ENCODE measurements at regions not wholly inside any gene's neighbourhood (a gene's known extent, or its start where the extent isn't known, plus 50 kb on each side); places are given as distances from the start of the nearest gene placed in this dataset.

DNA sequence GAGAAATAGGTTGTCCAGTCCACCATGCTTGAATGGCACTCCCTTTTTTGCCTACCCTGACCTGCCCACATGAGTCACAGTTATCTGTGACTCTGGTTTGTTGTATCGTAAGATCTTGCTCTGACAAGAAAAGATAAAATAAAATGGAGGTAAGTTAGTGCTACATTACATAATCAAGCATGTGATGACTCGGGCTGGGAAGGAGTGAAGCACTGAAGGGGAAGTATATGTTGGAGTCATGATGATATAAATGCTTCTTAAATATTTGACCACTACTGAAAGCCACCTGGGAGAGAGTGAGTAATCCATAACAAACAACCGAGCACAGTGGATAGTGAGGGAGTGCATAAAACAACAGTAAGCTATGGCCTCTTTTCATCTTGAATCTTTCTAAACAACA lies 124.4 kb downstream of the SHOX2 start:
- TF ChIP-seq, protein P1, sequence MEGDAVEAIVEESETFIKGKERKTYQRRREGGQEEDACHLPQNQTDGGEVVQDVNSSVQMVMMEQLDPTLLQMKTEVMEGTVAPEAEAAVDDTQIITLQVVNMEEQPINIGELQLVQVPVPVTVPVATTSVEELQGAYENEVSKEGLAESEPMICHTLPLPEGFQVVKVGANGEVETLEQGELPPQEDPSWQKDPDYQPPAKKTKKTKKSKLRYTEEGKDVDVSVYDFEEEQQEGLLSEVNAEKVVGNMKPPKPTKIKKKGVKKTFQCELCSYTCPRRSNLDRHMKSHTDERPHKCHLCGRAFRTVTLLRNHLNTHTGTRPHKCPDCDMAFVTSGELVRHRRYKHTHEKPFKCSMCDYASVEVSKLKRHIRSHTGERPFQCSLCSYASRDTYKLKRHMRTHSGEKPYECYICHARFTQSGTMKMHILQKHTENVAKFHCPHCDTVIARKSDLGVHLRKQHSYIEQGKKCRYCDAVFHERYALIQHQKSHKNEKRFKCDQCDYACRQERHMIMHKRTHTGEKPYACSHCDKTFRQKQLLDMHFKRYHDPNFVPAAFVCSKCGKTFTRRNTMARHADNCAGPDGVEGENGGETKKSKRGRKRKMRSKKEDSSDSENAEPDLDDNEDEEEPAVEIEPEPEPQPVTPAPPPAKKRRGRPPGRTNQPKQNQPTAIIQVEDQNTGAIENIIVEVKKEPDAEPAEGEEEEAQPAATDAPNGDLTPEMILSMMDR (IDR thresholded peaks at IDR 0.05) = no peak
- TF ChIP-seq POLR2A (IDR thresholded peaks at IDR 0.05) = no peak

Data from Peyer's patch (tissue), 4 donors.